ENCODE measurements at regions not wholly inside any gene's neighbourhood (a gene's known extent, or its start where the extent isn't known, plus 50 kb on each side); places are given as distances from the start of the nearest gene placed in this dataset.

GRCh38 chr7:106415433-106415832, 130.7 kb upstream of the NAMPT start:
- no peaks in the 10 kb centered on the region for H3K4me1 ChIP-seq (ENCODE audit: low read length)
- no peak for DNase-seq
- no peak overlapping the region for H3K4me2 ChIP-seq (ENCODE audit: low read depth, low read length, poor library complexity, severe bottlenecking)
- no peak overlapping the region for H2AFZ ChIP-seq (ENCODE audit: low read length)
- peaks cover 6% of the 10 kb centered on the region for H3K9me3 ChIP-seq (ENCODE audit: low read length)
- H3K9me2 ChIP-seq (replicated peaks; ENCODE audit: insufficient read depth, low read length), result no peaks in the 10 kb centered on the region
- H3K79me2 ChIP-seq (ENCODE audit: low read length), result no peaks in the 10 kb centered on the region
- no peaks in the 10 kb centered on the region for H4K20me1 ChIP-seq (ENCODE audit: insufficient read depth, low read depth, low read length)
- no peaks in the 10 kb centered on the region for H3K36me3 ChIP-seq (ENCODE audit: insufficient read depth, low read length)
- no peak overlapping the region for H3K9ac ChIP-seq (ENCODE audit: low read length)
- H3K27ac ChIP-seq (ENCODE audit: low read length), result no peak overlapping the region
- peaks cover 7% of the 10 kb centered on the region; the same call in 1 of the 2 replicates for H3K27me3 ChIP-seq (ENCODE audit: low read length)
- no peak overlapping the region for H3K4me3 ChIP-seq (ENCODE audit: low read length)

GRCh38 chr7:106413446-106413845, 128.7 kb upstream of the NAMPT start:
- no peak overlapping the region for H2AFZ ChIP-seq (ENCODE audit: low read length)
- DNase-seq, result no peak
- H3K9me2 ChIP-seq (replicated peaks; ENCODE audit: insufficient read depth, low read length), result no peaks in the 10 kb centered on the region
- H3K9me3 ChIP-seq (ENCODE audit: low read length), result peaks cover 6% of the 10 kb centered on the region
- H3K4me3 ChIP-seq (ENCODE audit: low read length), result no peak overlapping the region
- H3K27me3 ChIP-seq (ENCODE audit: low read length), result peaks cover 7% of the 10 kb centered on the region; the same call in 1 of the 2 replicates
- no peaks in the 10 kb centered on the region for H3K4me1 ChIP-seq (ENCODE audit: low read length)
- H3K79me2 ChIP-seq (ENCODE audit: low read length), result no peaks in the 10 kb centered on the region
- H3K9ac ChIP-seq (ENCODE audit: low read length), result no peak overlapping the region
- H4K20me1 ChIP-seq (ENCODE audit: insufficient read depth, low read depth, low read length), result no peaks in the 10 kb centered on the region
- no peaks in the 10 kb centered on the region for H3K36me3 ChIP-seq (ENCODE audit: insufficient read depth, low read length)
- no peak overlapping the region for H3K27ac ChIP-seq (ENCODE audit: low read length)
- H3K4me2 ChIP-seq (ENCODE audit: low read depth, low read length, poor library complexity, severe bottlenecking), result no peak overlapping the region

- no peaks in the 10 kb centered on the region for H3K36me3 ChIP-seq (ENCODE audit: insufficient read depth, low read length)
- H3K27ac ChIP-seq (ENCODE audit: low read length), result no peak overlapping the region
- no peak overlapping the region for H2AFZ ChIP-seq (ENCODE audit: low read length)
- no peak for DNase-seq
- no peak overlapping the region for H3K4me2 ChIP-seq (ENCODE audit: low read depth, low read length, poor library complexity, severe bottlenecking)
- no peak overlapping the region for H3K4me3 ChIP-seq (ENCODE audit: low read length)
- H3K79me2 ChIP-seq (ENCODE audit: low read length), result no peaks in the 10 kb centered on the region
- H3K9me3 ChIP-seq (ENCODE audit: low read length), result no peaks in the 10 kb centered on the region
- no peaks in the 10 kb centered on the region for H3K4me1 ChIP-seq (ENCODE audit: low read length)
- no peaks in the 10 kb centered on the region for H4K20me1 ChIP-seq (ENCODE audit: insufficient read depth, low read depth, low read length)
- no peak overlapping the region for H3K9ac ChIP-seq (ENCODE audit: low read length)
- no peaks in the 10 kb centered on the region for H3K9me2 ChIP-seq (replicated peaks; ENCODE audit: insufficient read depth, low read length)
- no peaks in the 10 kb centered on the region for H3K27me3 ChIP-seq (ENCODE audit: low read length)
Measured at GRCh38 chr7:106405697-106406141, 120.9 kb upstream of the NAMPT start.

- H3K4me3 ChIP-seq (ENCODE audit: low read length), result no peak overlapping the region
- H3K9me2 ChIP-seq (replicated peaks; ENCODE audit: insufficient read depth, low read length), result no peaks in the 10 kb centered on the region
- no peaks in the 10 kb centered on the region for H3K9me3 ChIP-seq (ENCODE audit: low read length)
- no peaks in the 10 kb centered on the region for H3K27me3 ChIP-seq (ENCODE audit: low read length)
- H3K79me2 ChIP-seq (ENCODE audit: low read length), result no peaks in the 10 kb centered on the region
- H4K20me1 ChIP-seq (ENCODE audit: insufficient read depth, low read depth, low read length), result no peaks in the 10 kb centered on the region
- no peak overlapping the region for H2AFZ ChIP-seq (ENCODE audit: low read length)
- H3K9ac ChIP-seq (ENCODE audit: low read length), result no peak overlapping the region
- DNase-seq, result no peak
- no peaks in the 10 kb centered on the region for H3K36me3 ChIP-seq (ENCODE audit: insufficient read depth, low read length)
- H3K4me1 ChIP-seq (ENCODE audit: low read length), result no peaks in the 10 kb centered on the region
- no peak overlapping the region for H3K27ac ChIP-seq (ENCODE audit: low read length)
- H3K4me2 ChIP-seq (ENCODE audit: low read depth, low read length, poor library complexity, severe bottlenecking), result no peak overlapping the region
Measured at GRCh38 chr7:106402898-106403297, 118.1 kb upstream of the NAMPT start.

GRCh38 chr7:106400923-106401322, 116.1 kb upstream of the NAMPT start:
- no peak for DNase-seq
- Histone ChIP-seq H3K9me3 (ENCODE audit: low read length) (no peaks in the 10 kb centered on the region), H3K9ac (ENCODE audit: low read length) (no peak overlapping the region), H3K4me2 (ENCODE audit: low read depth, low read length, poor library complexity, severe bottlenecking) (no peak overlapping the region), H3K9me2 (replicated peaks; ENCODE audit: insufficient read depth, low read length) (no peaks in the 10 kb centered on the region), H2AFZ (ENCODE audit: low read length) (no peak overlapping the region), H3K4me3 (ENCODE audit: low read length) (no peak overlapping the region), H4K20me1 (ENCODE audit: insufficient read depth, low read depth, low read length) (no peaks in the 10 kb centered on the region), H3K79me2 (ENCODE audit: low read length) (no peaks in the 10 kb centered on the region), H3K36me3 (ENCODE audit: insufficient read depth, low read length) (no peaks in the 10 kb centered on the region), H3K27me3 (ENCODE audit: low read length) (no peaks in the 10 kb centered on the region), H3K4me1 (ENCODE audit: low read length) (no peaks in the 10 kb centered on the region), H3K27ac (ENCODE audit: low read length) (no peak overlapping the region)

- no peak overlapping the region for H3K4me2 ChIP-seq (ENCODE audit: low read depth, low read length, poor library complexity, severe bottlenecking)
- no peak overlapping the region for H3K9ac ChIP-seq (ENCODE audit: low read length)
- no peak overlapping the region for H3K27ac ChIP-seq (ENCODE audit: low read length)
- no peak for DNase-seq
- H3K9me3 ChIP-seq (ENCODE audit: low read length), result no peaks in the 10 kb centered on the region
- no peaks in the 10 kb centered on the region for H3K9me2 ChIP-seq (replicated peaks; ENCODE audit: insufficient read depth, low read length)
- no peaks in the 10 kb centered on the region for H3K36me3 ChIP-seq (ENCODE audit: insufficient read depth, low read length)
- no peaks in the 10 kb centered on the region for H4K20me1 ChIP-seq (ENCODE audit: insufficient read depth, low read depth, low read length)
- H3K4me1 ChIP-seq (ENCODE audit: low read length), result no peaks in the 10 kb centered on the region
- no peaks in the 10 kb centered on the region for H3K79me2 ChIP-seq (ENCODE audit: low read length)
- H3K27me3 ChIP-seq (ENCODE audit: low read length), result no peaks in the 10 kb centered on the region
- H2AFZ ChIP-seq (ENCODE audit: low read length), result no peak overlapping the region
- no peak overlapping the region for H3K4me3 ChIP-seq (ENCODE audit: low read length)
Measured at GRCh38 chr7:106398786-106399185, 114.0 kb upstream of the NAMPT start.

- Histone ChIP-seq H3K4me2 (ENCODE audit: low read depth, low read length, poor library complexity, severe bottlenecking) (no peak overlapping the region), H3K79me2 (ENCODE audit: low read length) (no peaks in the 10 kb centered on the region), H3K4me1 (ENCODE audit: low read length) (no peaks in the 10 kb centered on the region), H3K27me3 (ENCODE audit: low read length) (no peaks in the 10 kb centered on the region), H3K9me2 (replicated peaks; ENCODE audit: insufficient read depth, low read length) (no peaks in the 10 kb centered on the region), H3K9me3 (ENCODE audit: low read length) (no peaks in the 10 kb centered on the region), H4K20me1 (ENCODE audit: insufficient read depth, low read depth, low read length) (no peaks in the 10 kb centered on the region), H3K36me3 (ENCODE audit: insufficient read depth, low read length) (no peaks in the 10 kb centered on the region), H3K4me3 (ENCODE audit: low read length) (no peak overlapping the region), H2AFZ (ENCODE audit: low read length) (no peak overlapping the region), H3K9ac (ENCODE audit: low read length) (no peak overlapping the region), H3K27ac (ENCODE audit: low read length) (no peak overlapping the region)
- no peak for DNase-seq
Measured at GRCh38 chr7:106397994-106398393, 113.2 kb upstream of the NAMPT start.

GRCh38 chr7:106394526-106394925, 109.7 kb upstream of the NAMPT start:
- H3K36me3 ChIP-seq (ENCODE audit: insufficient read depth, low read length), result no peaks in the 10 kb centered on the region
- H3K9me2 ChIP-seq (replicated peaks; ENCODE audit: insufficient read depth, low read length), result no peaks in the 10 kb centered on the region
- no peaks in the 10 kb centered on the region for H3K27me3 ChIP-seq (ENCODE audit: low read length)
- no peak overlapping the region for H3K4me3 ChIP-seq (ENCODE audit: low read length)
- H2AFZ ChIP-seq (ENCODE audit: low read length), result no peak overlapping the region
- H3K4me2 ChIP-seq (ENCODE audit: low read depth, low read length, poor library complexity, severe bottlenecking), result no peak overlapping the region
- H3K9me3 ChIP-seq (ENCODE audit: low read length), result no peaks in the 10 kb centered on the region
- no peaks in the 10 kb centered on the region for H3K79me2 ChIP-seq (ENCODE audit: low read length)
- no peaks in the 10 kb centered on the region for H3K4me1 ChIP-seq (ENCODE audit: low read length)
- no peak for DNase-seq
- H4K20me1 ChIP-seq (ENCODE audit: insufficient read depth, low read depth, low read length), result no peaks in the 10 kb centered on the region
- H3K9ac ChIP-seq (ENCODE audit: low read length), result no peak overlapping the region
- H3K27ac ChIP-seq (ENCODE audit: low read length), result no peak overlapping the region

Measured in Karpas-422 (cell line).